A673 (cell line): ENCODE measurements at regions not wholly inside any gene's neighbourhood (a gene's known extent, or its start where the extent isn't known, plus 50 kb on each side); places are given as distances from the start of the nearest gene placed in this dataset.

Source experiments
- EZH2 ChIP-seq: fragments of 200-600 bp; sonication (generic); IDR thresholded peaks from 2 replicates; pipeline ENCODE4 v1.6.1; 2017; ENCODE audit warnings: borderline replicate concordance, low read depth, mild to moderate bottlenecking, mixed read lengths, antibody characterized with exemption, low read length; ENCODE audit not compliant: poor library complexity, severe bottlenecking
- TF ChIP-seq, protein P1 (sequence below): fragments of 300-800, 200-600 bp; sonication (generic); conservative IDR thresholded peaks from 2 replicates; pipeline ENCODE4 v1.5.1; 2017; ENCODE audit warnings: low read depth, mild to moderate bottlenecking, antibody characterized with exemption, low read length, moderate library complexity, mixed read lengths

DNA sequence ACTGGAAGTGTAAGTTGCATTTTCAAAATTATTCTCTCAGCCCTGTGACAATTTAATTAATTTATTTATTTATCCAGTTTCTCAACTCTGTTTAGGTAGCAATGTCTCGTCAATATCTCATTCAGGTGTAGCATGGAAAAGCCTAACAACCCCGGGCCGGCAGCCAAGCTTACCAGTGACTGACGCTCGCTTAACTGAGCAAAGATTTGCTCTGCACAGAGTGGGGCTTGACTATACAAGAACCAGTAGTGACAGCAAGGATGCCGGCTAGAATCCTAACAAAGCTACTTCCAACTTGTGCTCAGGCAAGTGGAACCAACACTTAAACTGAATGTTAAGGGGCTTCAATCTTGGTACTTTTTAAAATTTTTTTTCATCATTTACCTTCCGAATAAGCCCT is 80.9 kb upstream of the ESRRG start:
- TF ChIP-seq, protein P1, sequence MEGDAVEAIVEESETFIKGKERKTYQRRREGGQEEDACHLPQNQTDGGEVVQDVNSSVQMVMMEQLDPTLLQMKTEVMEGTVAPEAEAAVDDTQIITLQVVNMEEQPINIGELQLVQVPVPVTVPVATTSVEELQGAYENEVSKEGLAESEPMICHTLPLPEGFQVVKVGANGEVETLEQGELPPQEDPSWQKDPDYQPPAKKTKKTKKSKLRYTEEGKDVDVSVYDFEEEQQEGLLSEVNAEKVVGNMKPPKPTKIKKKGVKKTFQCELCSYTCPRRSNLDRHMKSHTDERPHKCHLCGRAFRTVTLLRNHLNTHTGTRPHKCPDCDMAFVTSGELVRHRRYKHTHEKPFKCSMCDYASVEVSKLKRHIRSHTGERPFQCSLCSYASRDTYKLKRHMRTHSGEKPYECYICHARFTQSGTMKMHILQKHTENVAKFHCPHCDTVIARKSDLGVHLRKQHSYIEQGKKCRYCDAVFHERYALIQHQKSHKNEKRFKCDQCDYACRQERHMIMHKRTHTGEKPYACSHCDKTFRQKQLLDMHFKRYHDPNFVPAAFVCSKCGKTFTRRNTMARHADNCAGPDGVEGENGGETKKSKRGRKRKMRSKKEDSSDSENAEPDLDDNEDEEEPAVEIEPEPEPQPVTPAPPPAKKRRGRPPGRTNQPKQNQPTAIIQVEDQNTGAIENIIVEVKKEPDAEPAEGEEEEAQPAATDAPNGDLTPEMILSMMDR, result no peak
- no peak for TF ChIP-seq EZH2
